HEK293 (cell line): ENCODE measurements at regions not wholly inside any gene's neighbourhood (a gene's known extent, or its start where the extent isn't known, plus 50 kb on each side); places are given as distances from the start of the nearest gene placed in this dataset.

Experiments
- ZNF501 ChIP-seq: fragments of 450-650 bp; formaldehyde crosslinking; IDR thresholded peaks from 2 replicates; pipeline ENCODE4 v1.5.1; 2016; ENCODE audit warnings: missing biosample characterization, missing genetic modification characterization
- ZNF658 ChIP-seq: fragments of 450-650 bp; formaldehyde crosslinking; IDR thresholded peaks from 2 replicates; pipeline ENCODE4; 2016; ENCODE audit warnings: missing biosample characterization, missing genetic modification characterization
- TF ChIP-seq, protein P1 (sequence below): fragments of 450-650 bp; formaldehyde crosslinking; IDR thresholded peaks from 2 replicates; pipeline ENCODE4 v1.5.1; 2016; ENCODE audit warnings: missing biosample characterization, missing genetic modification characterization
- TF ChIP-seq, protein P2 (sequence below): fragments of 450-650 bp; formaldehyde crosslinking; IDR thresholded peaks from 2 replicates; pipeline ENCODE4 v1.5.1; 2017; ENCODE audit warnings: missing biosample characterization, missing genetic modification characterization

DNA sequence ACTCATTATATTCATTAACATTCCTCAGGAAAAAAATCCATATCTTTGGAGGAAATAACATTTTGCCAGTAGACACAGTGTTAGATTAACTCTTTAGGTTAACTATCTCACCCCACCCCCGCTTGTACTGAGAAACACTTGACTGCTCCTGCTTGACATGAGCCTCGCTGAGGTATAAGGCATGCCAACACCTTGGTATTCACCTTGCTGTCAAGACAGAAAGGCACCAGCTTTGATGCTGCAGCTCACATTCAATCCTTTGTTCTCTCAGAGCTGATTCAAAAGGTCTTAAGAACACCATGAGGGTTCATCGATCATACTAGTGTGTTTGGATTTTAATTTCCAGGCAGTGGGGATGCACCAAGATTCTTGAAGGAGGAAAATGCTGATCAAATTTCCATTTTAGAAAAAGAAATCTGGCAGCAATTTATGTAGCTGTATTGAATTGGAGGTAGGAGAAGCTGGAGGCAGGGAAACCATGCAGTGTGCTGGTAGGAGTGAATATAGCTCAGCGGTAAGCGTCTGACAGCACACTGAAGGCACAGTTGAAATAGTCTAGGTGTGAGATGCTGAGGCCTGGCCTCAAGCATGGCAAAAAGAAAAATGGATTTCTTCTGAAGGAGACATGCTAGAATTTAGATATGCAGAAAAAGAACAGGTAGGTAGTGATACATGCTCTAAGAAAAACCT is 108.0 kb upstream of the ST6GALNAC5 start:
- TF ChIP-seq, protein P1, sequence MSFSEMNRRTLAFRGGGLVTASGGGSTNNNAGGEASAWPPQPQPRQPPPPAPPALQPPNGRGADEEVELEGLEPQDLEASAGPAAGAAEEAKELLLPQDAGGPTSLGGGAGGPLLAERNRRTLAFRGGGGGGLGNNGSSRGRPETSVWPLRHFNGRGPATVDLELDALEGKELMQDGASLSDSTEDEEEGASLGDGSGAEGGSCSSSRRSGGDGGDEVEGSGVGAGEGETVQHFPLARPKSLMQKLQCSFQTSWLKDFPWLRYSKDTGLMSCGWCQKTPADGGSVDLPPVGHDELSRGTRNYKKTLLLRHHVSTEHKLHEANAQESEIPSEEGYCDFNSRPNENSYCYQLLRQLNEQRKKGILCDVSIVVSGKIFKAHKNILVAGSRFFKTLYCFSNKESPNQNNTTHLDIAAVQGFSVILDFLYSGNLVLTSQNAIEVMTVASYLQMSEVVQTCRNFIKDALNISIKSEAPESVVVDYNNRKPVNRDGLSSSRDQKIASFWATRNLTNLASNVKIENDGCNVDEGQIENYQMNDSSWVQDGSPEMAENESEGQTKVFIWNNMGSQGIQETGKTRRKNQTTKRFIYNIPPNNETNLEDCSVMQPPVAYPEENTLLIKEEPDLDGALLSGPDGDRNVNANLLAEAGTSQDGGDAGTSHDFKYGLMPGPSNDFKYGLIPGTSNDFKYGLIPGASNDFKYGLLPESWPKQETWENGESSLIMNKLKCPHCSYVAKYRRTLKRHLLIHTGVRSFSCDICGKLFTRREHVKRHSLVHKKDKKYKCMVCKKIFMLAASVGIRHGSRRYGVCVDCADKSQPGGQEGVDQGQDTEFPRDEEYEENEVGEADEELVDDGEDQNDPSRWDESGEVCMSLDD (tag by site-specific recombination) = no peak
- TF ChIP-seq ZNF501 (tag by site-specific recombination) = no peak
- no peak for TF ChIP-seq ZNF658 (tag by site-specific recombination)
- TF ChIP-seq, protein P2, sequence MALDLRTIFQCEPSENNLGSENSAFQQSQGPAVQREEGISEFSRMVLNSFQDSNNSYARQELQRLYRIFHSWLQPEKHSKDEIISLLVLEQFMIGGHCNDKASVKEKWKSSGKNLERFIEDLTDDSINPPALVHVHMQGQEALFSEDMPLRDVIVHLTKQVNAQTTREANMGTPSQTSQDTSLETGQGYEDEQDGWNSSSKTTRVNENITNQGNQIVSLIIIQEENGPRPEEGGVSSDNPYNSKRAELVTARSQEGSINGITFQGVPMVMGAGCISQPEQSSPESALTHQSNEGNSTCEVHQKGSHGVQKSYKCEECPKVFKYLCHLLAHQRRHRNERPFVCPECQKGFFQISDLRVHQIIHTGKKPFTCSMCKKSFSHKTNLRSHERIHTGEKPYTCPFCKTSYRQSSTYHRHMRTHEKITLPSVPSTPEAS (tag by site-specific recombination) = no peak
